HG02678 (cell line): ENCODE measurements at regions not wholly inside any gene's neighbourhood (a gene's known extent, or its start where the extent isn't known, plus 50 kb on each side); places are given as distances from the start of the nearest gene placed in this dataset.
"Not testable (repeated sequence)": the region's sequence is repeated elsewhere in the genome, so short reads cannot be mapped to it uniquely, and the experiment has no call there.

Source experiments
- ATAC-seq: cut with Tn5 transposase; IDR thresholded peaks from one replicate; pipeline ENCODE4 v1.9.1; 2021; ENCODE audit warnings: mild to moderate bottlenecking, moderate library complexity; ENCODE audit not compliant: unreplicated experiment

DNA sequence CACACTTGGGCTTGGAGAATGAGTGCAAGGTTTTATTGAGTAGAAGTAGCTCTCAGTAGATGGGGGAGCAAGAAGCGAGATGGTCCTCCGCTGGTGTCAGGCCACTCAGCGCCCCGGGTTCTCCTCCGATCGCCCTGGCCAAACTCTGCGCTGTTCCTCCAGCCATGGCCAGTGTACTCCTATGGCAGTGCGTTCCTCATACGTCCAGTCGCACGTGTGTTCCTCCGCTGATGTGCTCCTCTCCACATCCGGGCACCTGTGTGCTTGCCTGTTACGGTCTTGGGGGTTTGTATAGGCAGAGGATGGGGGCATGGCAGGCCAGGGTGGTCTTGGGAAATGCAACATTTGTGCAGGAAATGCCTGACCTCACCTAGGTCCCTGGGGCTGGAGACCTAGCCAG is 1899.4 kb downstream of the PCDH9 start:
- ATAC-seq, result no peak

DNA sequence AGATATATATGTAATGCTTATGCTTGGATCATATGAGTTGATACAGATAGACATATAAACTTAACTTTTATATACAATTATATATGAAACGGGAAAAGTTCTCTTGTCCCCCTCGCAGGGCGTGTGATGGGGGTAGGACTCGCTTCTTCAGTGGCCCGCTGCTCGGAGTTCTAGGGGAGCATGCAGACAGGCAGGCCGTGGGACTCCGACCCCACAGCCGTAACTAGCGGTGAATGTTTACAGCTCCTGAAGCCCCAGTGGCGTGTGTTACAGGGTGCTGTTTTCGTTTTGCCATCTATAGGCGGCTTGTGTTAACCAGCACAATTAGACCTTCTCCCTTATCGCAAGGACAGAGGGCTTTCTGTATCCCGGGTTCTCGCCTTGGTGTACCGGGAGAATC is 1899.8 kb downstream of the PCDH9 start:
- no peak for ATAC-seq

DNA sequence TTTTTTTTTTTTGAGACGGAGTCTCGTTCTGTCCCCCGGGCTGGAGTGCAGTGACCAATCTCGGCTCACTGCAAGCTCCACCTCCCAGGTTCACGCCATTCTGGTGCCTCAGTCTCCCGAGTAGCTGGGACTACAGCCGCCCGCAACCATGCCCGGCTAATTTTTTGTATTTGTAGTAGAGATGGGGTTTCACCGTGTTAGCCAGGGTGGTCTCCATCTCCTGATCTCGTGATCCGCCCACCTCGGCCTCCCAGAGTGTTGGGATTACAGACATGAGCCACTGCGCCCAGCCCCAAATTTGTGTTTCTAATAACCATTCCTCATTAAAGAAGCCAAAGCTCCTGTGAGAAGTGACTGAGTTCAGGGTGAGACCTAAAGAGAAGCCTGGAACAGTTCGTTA is 1906.9 kb downstream of the PCDH9 start:
- not testable (repeated sequence) for ATAC-seq

GRCh38 chr13:65321423-65321822 is 1908.7 kb downstream of the PCDH9 start:
- ATAC-seq, result not testable (repeated sequence)

DNA sequence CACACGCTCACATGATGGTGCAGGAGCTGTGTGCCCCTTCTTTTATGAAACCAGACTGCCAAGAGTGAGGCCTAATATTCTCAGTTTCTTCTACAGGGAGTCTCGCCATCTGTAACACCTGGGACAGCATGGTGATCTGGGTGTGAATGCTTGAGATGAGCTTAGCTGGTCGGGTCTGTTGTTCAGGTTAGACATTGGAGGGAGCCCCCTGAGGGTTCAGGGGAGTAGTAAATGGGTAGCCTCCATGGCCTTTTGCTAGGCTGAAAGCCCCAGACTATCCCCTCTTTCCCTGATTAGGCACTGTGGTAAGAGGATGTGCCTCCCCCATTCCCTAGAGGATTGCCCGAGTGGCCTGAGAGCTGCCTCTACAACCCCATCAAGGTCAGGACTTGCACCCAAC is 1916.1 kb downstream of the PCDH9 start:
- ATAC-seq, result no peak

GRCh38 chr13:65310663-65311328 is 1919.3 kb downstream of the PCDH9 start:
- no peak for ATAC-seq

DNA sequence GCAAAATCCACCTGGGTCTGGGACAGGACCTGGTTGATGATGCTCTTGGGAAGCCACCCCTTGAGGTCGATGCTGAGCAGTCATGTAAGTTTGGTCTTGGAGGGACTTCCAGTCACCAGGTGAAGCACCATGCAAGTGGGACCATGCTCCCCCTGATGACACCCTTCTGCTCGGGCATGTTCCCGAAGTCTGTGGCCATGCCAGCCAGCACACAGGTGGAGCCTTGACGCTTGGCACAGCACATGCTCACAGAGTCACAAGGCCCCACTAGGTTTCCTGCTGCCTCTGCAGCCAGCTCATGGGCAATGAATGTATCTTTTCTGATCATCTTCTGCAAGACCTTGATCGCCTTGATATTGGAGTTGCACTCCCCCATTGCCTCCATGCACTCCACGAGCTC is 1920.2 kb downstream of the PCDH9 start:
- ATAC-seq, result no peak

DNA sequence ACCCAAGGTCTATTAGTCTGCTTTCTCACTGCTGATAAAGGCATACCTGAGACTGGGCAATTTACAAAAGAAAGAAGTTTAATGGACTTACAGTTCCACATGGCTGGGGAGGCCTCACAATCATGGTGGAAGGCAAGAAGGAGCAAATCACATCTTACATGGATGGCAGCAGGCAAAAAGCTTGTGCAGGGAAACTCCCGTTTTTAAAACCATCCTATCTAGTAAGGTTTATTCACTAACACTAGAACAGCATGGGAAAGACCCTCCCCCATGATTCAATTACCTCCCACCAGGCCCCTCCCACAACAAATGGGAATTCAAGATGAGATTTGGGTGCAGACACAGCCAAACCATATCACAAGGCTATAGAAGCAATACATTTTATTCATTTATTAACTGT is 1921.4 kb downstream of the PCDH9 start:
- not testable (repeated sequence) for ATAC-seq

- no peak for ATAC-seq
Measured at GRCh38 chr13:65307056-65307455, 1923.1 kb downstream of the PCDH9 start.

- ATAC-seq, result no peak
Measured at GRCh38 chr13:65302691-65303090, 1927.4 kb downstream of the PCDH9 start.

DNA sequence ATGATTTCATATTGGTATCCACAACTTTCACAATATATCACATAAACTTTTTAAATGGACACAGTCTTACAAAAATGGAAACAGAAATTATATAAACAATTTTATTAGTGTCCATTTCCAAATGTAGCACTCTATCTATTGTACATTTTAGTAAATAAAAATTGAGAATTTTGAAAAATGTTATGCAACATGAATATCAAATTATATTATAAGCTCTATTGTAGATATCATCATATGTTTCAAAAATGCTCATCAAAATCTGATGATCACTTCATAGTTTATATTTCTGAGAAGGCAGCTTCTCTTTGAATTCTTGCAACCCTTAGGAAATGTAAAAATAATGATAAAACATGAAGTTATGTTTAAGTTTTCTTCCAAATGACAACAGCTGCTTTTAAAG is 1928.6 kb downstream of the PCDH9 start:
- no peak for ATAC-seq

GRCh38 chr13:65300220-65300619 is 1929.9 kb downstream of the PCDH9 start:
- no peak for ATAC-seq

DNA sequence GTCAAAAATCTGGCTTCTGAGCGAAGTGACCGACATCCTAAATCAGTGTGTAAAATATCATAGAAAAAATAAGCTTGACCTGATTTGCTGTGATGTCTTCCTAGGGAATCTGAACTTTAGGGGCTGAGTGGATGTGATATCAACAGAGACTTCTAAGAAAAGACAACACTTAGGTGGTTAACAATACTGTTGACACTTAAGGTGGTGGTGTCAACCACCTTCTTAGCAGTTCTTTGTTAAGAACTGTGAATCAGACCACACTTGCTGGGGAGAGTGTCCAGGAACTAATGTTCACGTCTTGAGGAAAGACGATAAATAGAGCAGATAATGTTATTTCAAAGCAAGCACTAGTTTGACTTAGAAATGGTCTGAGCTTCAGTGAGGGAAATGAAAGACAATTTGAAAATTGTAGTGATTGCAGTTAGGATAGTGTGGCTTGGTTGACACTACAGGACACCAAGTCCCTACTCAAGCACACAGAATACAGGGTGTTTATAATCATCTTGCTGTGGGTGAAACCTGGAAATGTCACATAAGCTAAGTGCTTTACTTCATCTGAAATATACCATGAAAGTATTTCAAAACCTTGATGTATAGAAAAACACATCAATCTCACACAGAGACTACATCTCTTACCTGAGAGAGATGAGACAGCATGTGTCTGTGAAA is 1936.5 kb downstream of the PCDH9 start:
- no peak for ATAC-seq

DNA sequence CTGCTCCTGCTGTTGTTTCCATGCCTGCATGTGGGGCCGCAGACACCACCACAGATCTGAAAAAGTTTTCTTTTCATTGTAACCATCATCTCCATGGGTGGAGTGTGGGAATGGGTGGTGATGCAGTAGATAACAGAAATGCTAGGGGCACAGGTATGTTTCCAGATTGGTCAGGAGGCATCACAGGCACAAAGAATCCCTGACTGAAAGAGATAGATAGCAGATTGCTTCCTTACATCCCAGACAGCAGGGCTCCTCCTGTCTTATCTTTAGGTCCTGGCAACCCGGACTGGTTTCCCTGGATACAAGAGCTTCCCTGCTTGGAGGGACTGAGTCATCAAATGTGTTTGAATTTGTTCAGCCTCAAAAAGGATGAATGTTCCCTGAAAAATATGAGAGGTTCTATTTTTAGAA is 1937.6 kb downstream of the PCDH9 start:
- ATAC-seq, result no peak

GRCh38 chr13:65287405-65287804 is 1942.7 kb downstream of the PCDH9 start:
- ATAC-seq, result no peak

- ATAC-seq, result no peak
Measured at GRCh38 chr13:65275838-65276630, 1954.1 kb downstream of the PCDH9 start.

GRCh38 chr13:65275108-65275507 is 1955.0 kb downstream of the PCDH9 start:
- ATAC-seq, result no peak

- not testable (repeated sequence) for ATAC-seq
Measured at GRCh38 chr13:65273811-65274420, 1956.2 kb downstream of the PCDH9 start.

DNA sequence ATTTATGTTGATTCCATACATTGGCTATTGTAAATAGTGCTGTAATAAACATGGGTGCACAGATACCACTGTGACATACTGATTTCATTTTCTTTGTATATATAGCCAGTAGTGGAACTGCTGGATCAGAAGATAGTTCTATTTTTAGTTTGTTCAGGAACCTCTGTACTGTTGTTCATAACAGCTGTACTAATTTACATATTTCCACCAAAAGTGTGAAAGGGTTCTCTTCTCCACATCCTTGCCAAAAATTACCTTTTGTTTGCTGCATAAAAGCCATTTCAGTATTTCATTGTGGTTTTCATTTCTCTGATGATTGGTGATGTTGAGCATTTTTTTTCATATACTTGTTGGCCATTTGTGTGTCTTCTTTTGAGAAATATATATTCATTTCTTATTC is 1962.1 kb downstream of the PCDH9 start:
- no peak for ATAC-seq

- ATAC-seq, result no peak
Measured at GRCh38 chr13:65265988-65266387, 1964.1 kb downstream of the PCDH9 start.

DNA sequence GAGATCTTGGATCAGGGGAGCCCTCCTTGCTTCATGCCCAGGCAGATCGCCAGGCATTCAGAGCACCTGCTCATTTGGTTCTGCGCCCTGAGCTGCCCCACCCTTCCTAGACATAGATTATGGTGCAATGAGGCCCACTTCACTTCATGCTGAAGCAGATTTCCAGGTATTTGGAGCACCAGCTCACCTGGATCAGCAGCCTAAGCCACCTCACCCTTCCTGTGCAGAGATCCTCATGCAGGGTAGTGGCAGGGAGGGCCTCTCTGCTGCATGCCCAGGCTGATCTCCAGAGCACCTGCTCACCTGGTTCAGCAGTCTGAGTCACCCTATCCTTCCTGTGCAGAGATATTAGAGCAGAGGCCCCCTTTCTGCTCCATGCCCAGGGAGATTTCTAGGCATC is 1966.1 kb downstream of the PCDH9 start:
- ATAC-seq, result no peak
